Thymus (tissue), 11 donors: ENCODE measurements at regions not wholly inside any gene's neighbourhood (a gene's known extent, or its start where the extent isn't known, plus 50 kb on each side); places are given as distances from the start of the nearest gene placed in this dataset.

ENCODE experiments used
- DNase-seq, 9 donors: peaks; one replicate each; pipeline ENCODE4 v3.0.0-alpha.2; 2013; ENCODE audit warnings: low spot score in 9 of 9, low read depth in 6 of 9, missing footprints in 1 of 9
- H3K27ac ChIP-seq, 2 donors: one replicate each; pipeline ENCODE4 v1.5.1; 2013; ENCODE audit warnings: control low read depth in 1 of 2, low read depth in 1 of 2, low read length in 1 of 2, mild to moderate bottlenecking in 1 of 2, moderate library complexity in 1 of 2
- H3K27me3 ChIP-seq, 2 donors: one replicate each; pipeline ENCODE4 v1.5.1; 2013; ENCODE audit warnings: low read length in 1 of 2; ENCODE audit not compliant: control insufficient read depth in 2 of 2, insufficient read depth in 1 of 2
- H3K36me3 ChIP-seq, 2 donors: one replicate each; pipeline ENCODE4 v1.5.1; 2013; ENCODE audit warnings: low read length in 1 of 2, mild to moderate bottlenecking in 1 of 2, moderate library complexity in 1 of 2; ENCODE audit not compliant: control insufficient read depth in 2 of 2, insufficient read depth in 2 of 2
- H3K4me1 ChIP-seq, 2 donors: one replicate each; pipeline ENCODE4 v1.5.1; 2013; ENCODE audit warnings: low read length in 2 of 2; ENCODE audit not compliant: control insufficient read depth in 2 of 2, insufficient read depth in 2 of 2
- H3K4me3 ChIP-seq, 2 donors: one replicate each; pipeline ENCODE4 v1.5.1; 2013; ENCODE audit warnings: low read length in 2 of 2, control low read depth in 1 of 2, mild to moderate bottlenecking in 1 of 2
- H3K9me3 ChIP-seq, 2 donors: one replicate each; pipeline ENCODE4 v1.5.1; 2013; ENCODE audit warnings: low read length in 1 of 2, mild to moderate bottlenecking in 1 of 2; ENCODE audit not compliant: control insufficient read depth in 2 of 2, insufficient read depth in 1 of 2
- WGBS: extraction: QIAGEN DNeasy Blood & Tissue Kit; methylation state at CpG from one replicate; pipeline ENCODE4 v1.1.7; 2013; 5-methylcytosine and 5-hydroxymethylcytosine counted together
- donor health status: healthy.

DNA sequence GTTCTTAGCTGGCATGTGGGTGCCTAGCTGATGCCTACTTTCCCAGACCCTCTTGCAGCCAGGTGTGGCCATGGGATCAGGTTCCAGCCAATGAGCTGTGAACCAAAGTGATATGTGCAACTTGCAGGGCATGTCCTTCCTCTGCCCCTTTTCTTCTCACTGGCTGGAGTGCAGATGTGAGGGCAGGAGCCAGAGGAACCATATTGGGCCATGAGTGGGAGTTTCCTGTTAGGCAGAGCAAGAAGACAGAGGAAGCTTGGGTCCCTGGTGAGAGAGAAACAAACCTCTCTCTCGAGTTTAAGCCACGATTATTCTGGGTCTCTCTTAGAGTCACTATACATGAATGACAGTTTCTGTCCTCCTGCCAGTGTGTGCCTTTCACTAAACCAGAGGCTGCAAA is 120.4 kb upstream of the STX18 start:
- Histone ChIP-seq H3K4me3 (no peak overlapping the region), H3K9me3 (no peaks in the 10 kb centered on the region), H3K27me3 (no peaks in the 10 kb centered on the region), H3K4me1 (no peaks in the 10 kb centered on the region), H3K27ac (no peak overlapping the region), H3K36me3 (no peaks in the 10 kb centered on the region)
- no peak for DNase-seq
- WGBS, result 92% methylated on average over 2 of the region's 2 CpGs

- no peaks in the 10 kb centered on the region for H3K4me1 ChIP-seq
- no peaks in the 10 kb centered on the region for H3K9me3 ChIP-seq
- H3K36me3 ChIP-seq, result no peaks in the 10 kb centered on the region
- 97% methylated on average over 11 of the region's 11 CpGs for WGBS
- no peaks in the 10 kb centered on the region for H3K27me3 ChIP-seq
- no peak for DNase-seq
- H3K4me3 ChIP-seq, result no peak overlapping the region
- no peak overlapping the region for H3K27ac ChIP-seq
These were observed 118.2 kb upstream of the STX18 start for GRCh38 chr4:4659871-4660651.

- H3K27ac ChIP-seq, result no peak overlapping the region
- WGBS, result 92% methylated on average over 2 of the region's 2 CpGs
- H3K36me3 ChIP-seq, result no peaks in the 10 kb centered on the region
- no peaks in the 10 kb centered on the region for H3K27me3 ChIP-seq
- H3K4me1 ChIP-seq, result no peaks in the 10 kb centered on the region
- no peaks in the 10 kb centered on the region for H3K9me3 ChIP-seq
- DNase-seq, result no peak
- H3K4me3 ChIP-seq, result no peak overlapping the region
These were observed 116.2 kb upstream of the STX18 start for GRCh38 chr4:4658052-4658451.

GRCh38 chr4:4656977-4657376 is 115.1 kb upstream of the STX18 start:
- Histone ChIP-seq H3K4me1 (no peaks in the 10 kb centered on the region), H3K27me3 (no peaks in the 10 kb centered on the region), H3K36me3 (no peaks in the 10 kb centered on the region), H3K9me3 (no peaks in the 10 kb centered on the region), H3K27ac (no peak overlapping the region), H3K4me3 (no peak overlapping the region)
- WGBS, result 98% methylated on average over 4 of the region's 4 CpGs
- no peak for DNase-seq

DNA sequence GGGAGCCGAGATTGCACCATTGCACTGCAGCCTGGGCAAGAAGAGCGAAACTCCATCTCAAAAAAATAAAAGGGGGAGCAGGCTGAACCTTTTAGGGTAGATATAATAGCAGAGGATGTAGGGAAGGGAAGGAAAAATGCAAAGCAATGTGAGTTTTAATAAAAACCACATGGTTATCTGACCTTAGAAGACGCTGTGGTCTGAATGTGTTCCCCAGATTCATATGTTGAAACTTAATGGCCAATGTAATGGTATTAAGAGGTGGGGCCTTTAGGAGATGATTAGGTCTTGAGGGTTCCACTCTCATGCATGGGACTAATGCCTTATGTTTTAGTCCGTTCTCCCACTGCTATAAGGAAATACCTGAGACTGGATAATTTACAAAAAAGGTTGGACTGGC is 114.1 kb upstream of the STX18 start:
- 97% methylated on average over 4 of the region's 4 CpGs for WGBS
- no peak overlapping the region for H3K27ac ChIP-seq
- no peak overlapping the region for H3K4me3 ChIP-seq
- H3K9me3 ChIP-seq, result no peaks in the 10 kb centered on the region
- no peaks in the 10 kb centered on the region for H3K36me3 ChIP-seq
- no peaks in the 10 kb centered on the region for H3K27me3 ChIP-seq
- no peaks in the 10 kb centered on the region for H3K4me1 ChIP-seq
- no peak for DNase-seq

GRCh38 chr4:4655011-4655410 is 113.2 kb upstream of the STX18 start:
- Histone ChIP-seq H3K36me3 (no peaks in the 10 kb centered on the region), H3K9me3 (no peaks in the 10 kb centered on the region), H3K4me3 (no peak overlapping the region), H3K27ac (no peak overlapping the region), H3K27me3 (no peaks in the 10 kb centered on the region), H3K4me1 (no peaks in the 10 kb centered on the region)
- 96% methylated on average over 2 of the region's 2 CpGs for WGBS
- DNase-seq, result no peak

DNA sequence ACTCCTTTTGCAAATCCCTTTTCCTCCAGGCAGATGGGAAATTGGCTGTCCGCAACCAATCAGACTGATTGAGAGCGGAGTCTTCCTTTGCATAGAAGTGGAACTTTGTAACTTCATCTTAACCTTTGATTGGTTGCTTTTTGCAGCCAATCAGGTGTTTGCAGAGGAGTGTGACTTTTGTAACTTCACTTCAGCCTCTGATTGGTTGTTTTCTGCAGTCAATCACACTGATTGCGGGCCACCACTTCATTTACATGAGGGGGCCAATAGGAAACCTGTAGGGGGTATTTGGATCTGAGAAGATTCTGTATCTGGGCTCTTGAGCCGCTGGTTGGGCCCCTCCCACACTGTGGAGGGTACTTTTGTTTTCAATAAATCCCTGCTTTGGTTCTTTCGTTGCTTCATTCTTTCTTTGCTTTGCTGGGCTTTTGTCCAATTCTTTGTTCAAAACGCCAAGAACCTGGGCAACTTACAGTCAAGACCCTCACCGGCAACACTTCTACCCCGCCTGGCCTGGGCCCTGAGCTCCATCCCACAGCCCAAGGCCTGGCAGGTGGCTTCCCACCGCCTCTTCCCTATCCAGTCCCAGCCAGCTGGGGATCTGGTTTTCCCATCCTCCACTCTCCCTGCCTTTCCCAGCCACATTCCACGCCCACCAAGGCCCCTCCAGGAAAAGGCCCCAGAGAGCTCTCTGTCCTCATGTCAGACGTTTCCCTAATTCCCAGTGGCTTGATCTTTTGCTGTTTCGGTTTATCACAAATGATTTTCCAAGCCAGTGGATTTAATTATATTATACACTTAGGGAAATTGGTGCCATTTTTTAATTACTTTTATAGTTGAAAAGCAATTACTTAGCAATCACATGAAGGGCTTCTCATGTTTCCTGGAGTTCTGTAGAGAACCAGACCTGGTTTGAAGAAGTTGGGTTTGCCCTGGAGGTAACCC is 110.2 kb upstream of the STX18 start:
- H3K36me3 ChIP-seq, result no peaks in the 10 kb centered on the region
- 97% methylated on average over 12 of the region's 12 CpGs for WGBS
- no peak overlapping the region for H3K4me3 ChIP-seq
- H3K4me1 ChIP-seq, result no peaks in the 10 kb centered on the region
- no peak overlapping the region for H3K27ac ChIP-seq
- no peak for DNase-seq
- H3K27me3 ChIP-seq, result no peaks in the 10 kb centered on the region
- H3K9me3 ChIP-seq, result no peaks in the 10 kb centered on the region

DNA sequence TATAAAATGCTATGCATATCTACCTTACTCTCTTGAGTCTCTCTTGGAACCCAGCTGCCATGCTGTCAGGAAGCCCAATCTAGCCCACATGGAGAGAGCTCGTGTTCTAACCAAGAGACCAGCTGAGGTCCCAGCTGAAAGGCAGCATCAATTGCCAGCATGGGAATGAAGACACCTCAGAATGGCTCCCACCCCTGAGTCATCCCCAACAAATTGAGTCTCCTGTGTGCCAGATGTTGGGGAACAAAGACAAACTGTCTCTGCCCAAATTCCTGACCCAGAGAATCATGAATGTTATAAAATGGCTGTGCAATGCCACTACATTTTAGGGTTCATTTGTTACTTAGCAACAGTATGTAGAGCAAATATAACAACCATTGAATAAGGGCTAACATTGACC is 105.2 kb upstream of the STX18 start:
- Histone ChIP-seq H3K4me1 (no peaks in the 10 kb centered on the region), H3K27ac (no peak overlapping the region), H3K27me3 (no peaks in the 10 kb centered on the region), H3K9me3 (no peaks in the 10 kb centered on the region), H3K4me3 (no peak overlapping the region), H3K36me3 (no peaks in the 10 kb centered on the region)
- 98% methylated on average over 1 of the region's 1 CpG for WGBS
- no peak for DNase-seq

DNA sequence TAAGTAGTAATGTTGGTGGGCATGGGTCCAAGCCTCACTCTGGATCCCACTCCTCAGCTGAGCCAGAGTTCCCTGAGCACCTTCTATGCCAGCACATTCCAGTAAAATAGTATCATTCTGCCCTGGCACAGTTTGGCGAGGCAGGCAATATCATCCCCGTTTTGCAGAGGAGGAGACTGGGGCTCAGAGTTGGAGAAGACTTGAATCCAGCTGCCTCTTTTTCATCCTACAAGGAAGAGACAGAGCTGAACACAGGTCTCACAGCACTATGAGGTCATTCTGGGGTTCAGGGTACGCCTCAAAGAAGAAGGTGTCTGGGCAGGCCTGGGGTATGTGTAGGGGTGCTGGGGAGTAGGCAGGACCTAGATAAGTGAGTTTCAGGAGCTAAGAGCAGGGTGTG is 103.9 kb upstream of the STX18 start:
- no peaks in the 10 kb centered on the region for H3K36me3 ChIP-seq
- no peaks in the 10 kb centered on the region for H3K4me1 ChIP-seq
- DNase-seq, result no peak
- peaks cover 0 to 6% of the 10 kb centered on the region in 2 donors for H3K27me3 ChIP-seq
- H3K27ac ChIP-seq, result no peak overlapping the region
- no peaks in the 10 kb centered on the region for H3K9me3 ChIP-seq
- no peak overlapping the region for H3K4me3 ChIP-seq
- WGBS, result 95% methylated on average over 3 of the region's 3 CpGs
